HG02642 (cell line): ENCODE measurements at regions not wholly inside any gene's neighbourhood (a gene's known extent, or its start where the extent isn't known, plus 50 kb on each side); places are given as distances from the start of the nearest gene placed in this dataset.
"Not testable (repeated sequence)": the region's sequence is repeated elsewhere in the genome, so short reads cannot be mapped to it uniquely, and the experiment has no call there.

Experiments used
- ATAC-seq: cut with Tn5 transposase; IDR thresholded peaks from one replicate; pipeline ENCODE4 v1.9.1; 2021; ENCODE audit warnings: mild to moderate bottlenecking; ENCODE audit not compliant: unreplicated experiment, poor library complexity

- ATAC-seq = not testable (repeated sequence)
These were observed 247.5 kb downstream of the SPATA31A6 start for GRCh38 chr9:42430674-42431615.

GRCh38 chr9:42431616-42432010, 248.2 kb downstream of the SPATA31A6 start:
- ATAC-seq = not testable (repeated sequence)

GRCh38 chr9:42434844-42435714, 251.6 kb downstream of the SPATA31A6 start:
- not testable (repeated sequence) for ATAC-seq

- ATAC-seq = not testable (repeated sequence)
These were observed 252.4 kb downstream of the SPATA31A6 start for GRCh38 chr9:42435715-42436342.

GRCh38 chr9:42437057-42437759, 253.7 kb downstream of the SPATA31A6 start:
- ATAC-seq = peak; percentile 62

GRCh38 chr9:42442680-42443079, 259.2 kb downstream of the SPATA31A6 start:
- ATAC-seq = not testable (repeated sequence)

GRCh38 chr9:42443414-42443813, 260.0 kb downstream of the SPATA31A6 start:
- peak; percentile 69 for ATAC-seq

- not testable (repeated sequence) for ATAC-seq
These were observed 278.0 kb downstream of the SPATA31A6 start for GRCh38 chr9:42461436-42461835.

- ATAC-seq = not testable (repeated sequence)
These were observed 278.4 kb downstream of the SPATA31A6 start for GRCh38 chr9:42461863-42462262.

- not testable (repeated sequence) for ATAC-seq
These were observed 280.5 kb downstream of the SPATA31A6 start for GRCh38 chr9:42463981-42464380.

- ATAC-seq = not testable (repeated sequence)
These were observed 287.1 kb downstream of the SPATA31A6 start for GRCh38 chr9:42470577-42470976.

GRCh38 chr9:42490989-42491388, 307.5 kb downstream of the SPATA31A6 start:
- ATAC-seq = not testable (repeated sequence)

- not testable (repeated sequence) for ATAC-seq
These were observed 319.3 kb downstream of the SPATA31A6 start for GRCh38 chr9:42502620-42503264.

- not testable (repeated sequence) for ATAC-seq
These were observed 324.7 kb downstream of the SPATA31A6 start for GRCh38 chr9:42508111-42508510.

GRCh38 chr9:42513535-42513934, 330.1 kb downstream of the SPATA31A6 start:
- not testable (repeated sequence) for ATAC-seq

- not testable (repeated sequence) for ATAC-seq
These were observed 351.0 kb downstream of the SPATA31A6 start for GRCh38 chr9:42534325-42534983.

GRCh38 chr9:42534984-42535325, 351.5 kb downstream of the SPATA31A6 start:
- not testable (repeated sequence) for ATAC-seq

GRCh38 chr9:42550789-42551357, 367.4 kb downstream of the SPATA31A6 start:
- ATAC-seq = peak; percentile 88
